ENCODE measurements at regions not wholly inside any gene's neighbourhood (a gene's known extent, or its start where the extent isn't known, plus 50 kb on each side); places are given as distances from the start of the nearest gene placed in this dataset.

DNA sequence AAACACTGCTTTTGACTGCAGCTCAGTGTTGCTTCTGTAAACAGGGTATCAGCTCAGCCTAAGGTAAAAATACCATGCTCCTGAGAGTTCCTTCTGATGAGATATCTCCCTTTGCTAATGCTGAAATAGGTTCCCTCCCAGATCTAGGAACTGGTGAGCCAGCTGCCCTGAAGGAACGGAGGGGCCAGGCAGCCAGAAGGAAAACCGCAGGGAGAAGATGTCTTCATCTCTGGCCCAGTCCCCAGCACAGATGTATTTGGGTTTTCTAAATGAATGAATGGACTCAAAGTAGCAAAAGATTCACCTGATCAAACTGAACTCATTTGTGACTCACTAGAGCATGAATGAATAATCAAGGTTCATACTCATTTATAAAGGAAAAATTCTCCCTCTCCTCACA, 247.8 kb downstream of the MSRB3 start:
- Histone ChIP-seq H3K9me3 (no peaks in the 10 kb centered on the region), H3K4me3 (no peak overlapping the region), H3K4me2 (no peak overlapping the region), H3K27ac (no peak overlapping the region), H3K4me1 (no peaks in the 10 kb centered on the region)
- 42% methylated on average over 2 of the region's 2 CpGs for WGBS (ENCODE audit: missing lambda C conversion rate)
- no peak for FAIRE-seq
- ChIA-PET CTCF (interaction anchor here (1.6 kb wide), 1 partner anchor 10 kb away, joined by 6 read pairs; no protein-coding TSS in a partner anchor), POLR2A (no interaction called here)
- no peak for DNase-seq (ENCODE audit: low read depth in 1 of 2, low spot score in 1 of 2)
- ATAC-seq = no peak
- TF ChIP-seq NPAS2 (CRISPR knock-in tag; IDR thresholded peaks at IDR 0.05; ENCODE audit: borderline replicate concordance) (no peak), RCOR1 (IDR thresholded peaks at IDR 0.05; ENCODE audit: low read depth, low read length) (no peak), JUNB (IDR thresholded peaks at IDR 0.05) (no peak), RAD21 (conservative IDR thresholded peaks at IDR 0.05 in 1 of 2, IDR thresholded peaks at IDR 0.05 in 1 of 2) (no peak), TP53 (CRISPR knock-in tag; IDR thresholded peaks at IDR 0.05) (no peak), HOXB13 (CRISPR knock-in tag; IDR thresholded peaks at IDR 0.05; ENCODE audit: low read depth) (no peak)
- TF ChIP-seq, protein P1, sequence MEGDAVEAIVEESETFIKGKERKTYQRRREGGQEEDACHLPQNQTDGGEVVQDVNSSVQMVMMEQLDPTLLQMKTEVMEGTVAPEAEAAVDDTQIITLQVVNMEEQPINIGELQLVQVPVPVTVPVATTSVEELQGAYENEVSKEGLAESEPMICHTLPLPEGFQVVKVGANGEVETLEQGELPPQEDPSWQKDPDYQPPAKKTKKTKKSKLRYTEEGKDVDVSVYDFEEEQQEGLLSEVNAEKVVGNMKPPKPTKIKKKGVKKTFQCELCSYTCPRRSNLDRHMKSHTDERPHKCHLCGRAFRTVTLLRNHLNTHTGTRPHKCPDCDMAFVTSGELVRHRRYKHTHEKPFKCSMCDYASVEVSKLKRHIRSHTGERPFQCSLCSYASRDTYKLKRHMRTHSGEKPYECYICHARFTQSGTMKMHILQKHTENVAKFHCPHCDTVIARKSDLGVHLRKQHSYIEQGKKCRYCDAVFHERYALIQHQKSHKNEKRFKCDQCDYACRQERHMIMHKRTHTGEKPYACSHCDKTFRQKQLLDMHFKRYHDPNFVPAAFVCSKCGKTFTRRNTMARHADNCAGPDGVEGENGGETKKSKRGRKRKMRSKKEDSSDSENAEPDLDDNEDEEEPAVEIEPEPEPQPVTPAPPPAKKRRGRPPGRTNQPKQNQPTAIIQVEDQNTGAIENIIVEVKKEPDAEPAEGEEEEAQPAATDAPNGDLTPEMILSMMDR (IDR thresholded peaks at IDR 0.05) = no peak
- TF ChIP-seq, protein P2, sequence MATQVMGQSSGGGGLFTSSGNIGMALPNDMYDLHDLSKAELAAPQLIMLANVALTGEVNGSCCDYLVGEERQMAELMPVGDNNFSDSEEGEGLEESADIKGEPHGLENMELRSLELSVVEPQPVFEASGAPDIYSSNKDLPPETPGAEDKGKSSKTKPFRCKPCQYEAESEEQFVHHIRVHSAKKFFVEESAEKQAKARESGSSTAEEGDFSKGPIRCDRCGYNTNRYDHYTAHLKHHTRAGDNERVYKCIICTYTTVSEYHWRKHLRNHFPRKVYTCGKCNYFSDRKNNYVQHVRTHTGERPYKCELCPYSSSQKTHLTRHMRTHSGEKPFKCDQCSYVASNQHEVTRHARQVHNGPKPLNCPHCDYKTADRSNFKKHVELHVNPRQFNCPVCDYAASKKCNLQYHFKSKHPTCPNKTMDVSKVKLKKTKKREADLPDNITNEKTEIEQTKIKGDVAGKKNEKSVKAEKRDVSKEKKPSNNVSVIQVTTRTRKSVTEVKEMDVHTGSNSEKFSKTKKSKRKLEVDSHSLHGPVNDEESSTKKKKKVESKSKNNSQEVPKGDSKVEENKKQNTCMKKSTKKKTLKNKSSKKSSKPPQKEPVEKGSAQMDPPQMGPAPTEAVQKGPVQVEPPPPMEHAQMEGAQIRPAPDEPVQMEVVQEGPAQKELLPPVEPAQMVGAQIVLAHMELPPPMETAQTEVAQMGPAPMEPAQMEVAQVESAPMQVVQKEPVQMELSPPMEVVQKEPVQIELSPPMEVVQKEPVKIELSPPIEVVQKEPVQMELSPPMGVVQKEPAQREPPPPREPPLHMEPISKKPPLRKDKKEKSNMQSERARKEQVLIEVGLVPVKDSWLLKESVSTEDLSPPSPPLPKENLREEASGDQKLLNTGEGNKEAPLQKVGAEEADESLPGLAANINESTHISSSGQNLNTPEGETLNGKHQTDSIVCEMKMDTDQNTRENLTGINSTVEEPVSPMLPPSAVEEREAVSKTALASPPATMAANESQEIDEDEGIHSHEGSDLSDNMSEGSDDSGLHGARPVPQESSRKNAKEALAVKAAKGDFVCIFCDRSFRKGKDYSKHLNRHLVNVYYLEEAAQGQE (IDR thresholded peaks at IDR 0.05) = no peak
- TF ChIP-seq, protein P3, sequence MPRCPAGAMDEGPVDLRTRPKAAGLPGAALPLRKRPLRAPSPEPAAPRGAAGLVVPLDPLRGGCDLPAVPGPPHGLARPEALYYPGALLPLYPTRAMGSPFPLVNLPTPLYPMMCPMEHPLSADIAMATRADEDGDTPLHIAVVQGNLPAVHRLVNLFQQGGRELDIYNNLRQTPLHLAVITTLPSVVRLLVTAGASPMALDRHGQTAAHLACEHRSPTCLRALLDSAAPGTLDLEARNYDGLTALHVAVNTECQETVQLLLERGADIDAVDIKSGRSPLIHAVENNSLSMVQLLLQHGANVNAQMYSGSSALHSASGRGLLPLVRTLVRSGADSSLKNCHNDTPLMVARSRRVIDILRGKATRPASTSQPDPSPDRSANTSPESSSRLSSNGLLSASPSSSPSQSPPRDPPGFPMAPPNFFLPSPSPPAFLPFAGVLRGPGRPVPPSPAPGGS (IDR thresholded peaks at IDR 0.05) = no peak

DNA sequence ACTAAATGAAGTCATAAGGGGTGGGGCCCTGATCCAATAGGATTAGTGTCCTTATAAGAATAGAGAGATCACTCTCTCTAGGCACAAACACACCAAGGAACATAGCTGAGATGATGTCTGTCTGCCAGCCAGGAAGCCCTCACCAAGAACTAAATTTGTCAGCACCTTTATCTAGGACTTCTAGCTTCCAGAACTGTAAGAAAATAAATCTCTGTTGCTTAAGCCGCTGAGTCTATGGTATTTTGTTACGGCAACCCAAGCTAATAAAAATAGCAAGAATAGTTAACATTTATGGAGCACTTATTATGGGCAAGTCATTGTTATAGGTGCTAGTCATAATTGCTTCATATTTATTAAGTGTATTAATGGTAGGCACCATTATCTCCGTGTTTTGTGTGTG, 249.6 kb downstream of the MSRB3 start:
- WGBS (ENCODE audit: missing lambda C conversion rate) = 71% methylated on average over 3 of the region's 3 CpGs
- ATAC-seq (no peak), DNase-seq (ENCODE audit: low read depth in 1 of 2, low spot score in 1 of 2) (no peak), FAIRE-seq (peak; percentile 7)
- Histone ChIP-seq H3K9me3 (no peaks in the 10 kb centered on the region), H3K4me3 (no peak overlapping the region), H3K4me1 (no peaks in the 10 kb centered on the region), H3K27ac (no peak overlapping the region), H3K4me2 (no peak overlapping the region)
- TF ChIP-seq, protein P4, sequence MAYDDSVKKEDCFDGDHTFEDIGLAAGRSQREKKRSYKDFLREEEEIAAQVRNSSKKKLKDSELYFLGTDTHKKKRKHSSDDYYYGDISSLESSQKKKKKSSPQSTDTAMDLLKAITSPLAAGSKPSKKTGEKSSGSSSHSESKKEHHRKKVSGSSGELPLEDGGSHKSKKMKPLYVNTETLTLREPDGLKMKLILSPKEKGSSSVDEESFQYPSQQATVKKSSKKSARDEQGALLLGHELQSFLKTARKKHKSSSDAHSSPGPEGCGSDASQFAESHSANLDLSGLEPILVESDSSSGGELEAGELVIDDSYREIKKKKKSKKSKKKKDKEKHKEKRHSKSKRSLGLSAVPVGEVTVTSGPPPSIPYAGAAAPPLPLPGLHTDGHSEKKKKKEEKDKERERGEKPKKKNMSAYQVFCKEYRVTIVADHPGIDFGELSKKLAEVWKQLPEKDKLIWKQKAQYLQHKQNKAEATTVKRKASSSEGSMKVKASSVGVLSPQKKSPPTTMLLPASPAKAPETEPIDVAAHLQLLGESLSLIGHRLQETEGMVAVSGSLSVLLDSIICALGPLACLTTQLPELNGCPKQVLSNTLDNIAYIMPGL (CRISPR knock-in tag; IDR thresholded peaks at IDR 0.05; ENCODE audit: borderline replicate concordance) = no peak
- no peak for TF ChIP-seq EP300 (IDR thresholded peaks at IDR 0.05)
- TF ChIP-seq SREBF2 (IDR thresholded peaks at IDR 0.05) = no peak
- POLR2A ChIA-PET = no interaction called here
- CTCF ChIA-PET = interaction anchor here (2.7 kb wide), 1 partner anchor 29 kb away, joined by 9 read pairs; no protein-coding TSS in a partner anchor

DNA sequence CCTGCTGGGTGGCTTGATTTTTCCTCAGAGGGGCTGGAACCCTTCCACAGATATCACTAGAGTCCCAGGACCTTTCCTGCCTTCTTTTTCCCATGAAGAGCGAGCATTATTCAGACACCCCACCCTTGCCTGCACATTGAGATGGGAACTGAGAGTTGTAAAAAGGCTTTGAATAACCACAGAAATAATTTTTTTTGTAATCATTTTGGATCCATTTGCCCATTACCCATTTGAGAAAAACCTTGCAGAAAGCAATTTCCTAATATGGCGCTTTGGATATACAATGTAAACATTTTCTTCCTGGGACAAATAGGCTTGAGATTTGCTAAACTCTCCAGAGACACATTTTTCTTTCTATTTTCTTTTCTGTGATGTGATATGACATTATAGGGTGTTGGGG, 250.6 kb downstream of the MSRB3 start:
- ChIA-PET POLR2A (no interaction called here), CTCF (interaction anchor here (2.7 kb wide), 1 partner anchor 28 kb away, joined by 9 read pairs; no protein-coding TSS in a partner anchor)
- Histone ChIP-seq H3K4me2 (no peak overlapping the region), H3K4me1 (no peaks in the 10 kb centered on the region), H3K27ac (no peak overlapping the region), H3K9me3 (no peaks in the 10 kb centered on the region), H3K4me3 (no peak overlapping the region)
- no peak for DNase-seq (ENCODE audit: low read depth in 1 of 2, low spot score in 1 of 2)
- no peak for FAIRE-seq
- 90% methylated on average over 2 of the region's 2 CpGs for WGBS (ENCODE audit: missing lambda C conversion rate)
- TF ChIP-seq RAD21 (conservative IDR thresholded peaks at IDR 0.05 in 1 of 2, IDR thresholded peaks at IDR 0.05 in 1 of 2) = no peak
- no peak for TF ChIP-seq FOSB (CRISPR knock-in tag; IDR thresholded peaks at IDR 0.05)
- no peak for TF ChIP-seq CBX8 (IDR thresholded peaks at IDR 0.05)
- no peak for TF ChIP-seq POLR2A (IDR thresholded peaks at IDR 0.05; ENCODE audit: low read length)
- TF ChIP-seq RNF2 (IDR thresholded peaks at IDR 0.05; ENCODE audit: borderline replicate concordance, low read depth) = no peak
- TF ChIP-seq, protein P5, sequence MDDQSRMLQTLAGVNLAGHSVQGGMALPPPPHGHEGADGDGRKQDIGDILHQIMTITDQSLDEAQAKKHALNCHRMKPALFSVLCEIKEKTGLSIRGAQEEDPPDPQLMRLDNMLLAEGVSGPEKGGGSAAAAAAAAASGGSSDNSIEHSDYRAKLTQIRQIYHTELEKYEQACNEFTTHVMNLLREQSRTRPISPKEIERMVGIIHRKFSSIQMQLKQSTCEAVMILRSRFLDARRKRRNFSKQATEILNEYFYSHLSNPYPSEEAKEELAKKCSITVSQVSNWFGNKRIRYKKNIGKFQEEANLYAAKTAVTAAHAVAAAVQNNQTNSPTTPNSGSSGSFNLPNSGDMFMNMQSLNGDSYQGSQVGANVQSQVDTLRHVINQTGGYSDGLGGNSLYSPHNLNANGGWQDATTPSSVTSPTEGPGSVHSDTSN (IDR thresholded peaks at IDR 0.05) = no peak
- no peak for TF ChIP-seq EHMT2 (IDR thresholded peaks at IDR 0.05; ENCODE audit: low read depth)
- no peak for TF ChIP-seq RARB (CRISPR knock-in tag; IDR thresholded peaks at IDR 0.05)
- TF ChIP-seq KDM5A (IDR thresholded peaks at IDR 0.05) = no peak
- no peak for TF ChIP-seq RFX5 (IDR thresholded peaks at IDR 0.05)
- no peak for ATAC-seq

All from A549 (cell line).